HG02884 (cell line): ENCODE measurements at regions not wholly inside any gene's neighbourhood (a gene's known extent, or its start where the extent isn't known, plus 50 kb on each side); places are given as distances from the start of the nearest gene placed in this dataset.
"Not testable (repeated sequence)": the region's sequence is repeated elsewhere in the genome, so short reads cannot be mapped to it uniquely, and the experiment has no call there.

Experiments
- ATAC-seq: cut with Tn5 transposase; IDR thresholded peaks from one replicate; pipeline ENCODE4 v1.9.1; 2021; ENCODE audit warnings: mild to moderate bottlenecking, moderate library complexity; ENCODE audit not compliant: unreplicated experiment

GRCh38 chrX:40530509-40530908 is 50.3 kb upstream of the ATP6AP2 start:
- no peak for ATAC-seq

- no peak for ATAC-seq
These were observed 53.2 kb upstream of the ATP6AP2 start for GRCh38 chrX:40527543-40527942.

- no peak for ATAC-seq
These were observed 54.4 kb upstream of the ATP6AP2 start for GRCh38 chrX:40526412-40526811.

- ATAC-seq = not testable (repeated sequence)
These were observed 54.9 kb upstream of the ATP6AP2 start for GRCh38 chrX:40525901-40526300.

DNA sequence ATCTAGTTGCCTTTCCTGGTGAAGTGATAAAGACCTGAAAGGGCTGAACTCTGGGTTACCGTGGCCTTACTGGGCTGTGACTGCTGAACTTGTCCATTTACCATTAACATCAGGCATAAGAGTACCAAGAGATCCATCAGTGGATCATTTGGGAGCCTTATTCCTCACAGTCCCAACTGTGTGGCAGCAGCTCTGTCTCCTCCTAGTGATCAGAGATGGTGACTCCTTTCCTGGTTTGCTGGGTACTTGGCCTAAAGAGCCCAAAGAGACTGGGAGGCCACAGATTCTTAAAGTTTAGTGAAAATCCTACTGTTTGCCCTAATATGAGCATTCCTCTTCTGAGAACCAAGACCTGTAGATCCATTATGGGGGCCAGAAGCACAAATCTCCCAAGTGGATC is 56.3 kb upstream of the ATP6AP2 start:
- no peak for ATAC-seq

- no peak for ATAC-seq
These were observed 56.9 kb upstream of the ATP6AP2 start for GRCh38 chrX:40523852-40524251.

GRCh38 chrX:40521868-40522450 is 58.8 kb upstream of the ATP6AP2 start:
- ATAC-seq = no peak

- no peak for ATAC-seq
These were observed 66.4 kb upstream of the ATP6AP2 start for GRCh38 chrX:40514376-40514775.

GRCh38 chrX:40513835-40514234 is 66.9 kb upstream of the ATP6AP2 start:
- no peak for ATAC-seq

DNA sequence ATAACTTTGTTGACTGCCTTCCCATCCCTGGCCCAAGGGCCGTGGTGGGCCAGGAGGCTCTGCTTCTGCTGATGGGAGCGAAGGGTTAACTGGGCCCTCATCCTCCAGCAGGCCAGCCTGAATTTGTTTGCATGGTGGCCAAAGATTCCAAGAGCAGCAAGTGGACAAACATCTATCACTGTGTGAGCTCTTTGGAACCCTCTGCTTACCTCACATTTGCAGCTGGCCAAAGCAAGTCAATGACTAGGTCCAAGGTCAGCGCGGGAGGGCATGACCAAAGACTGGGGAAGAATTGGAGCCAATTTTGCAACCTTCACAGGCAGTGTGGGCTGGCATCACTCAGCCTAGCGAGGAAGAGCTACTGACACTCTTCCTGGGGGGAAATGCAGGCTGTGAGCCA is 67.8 kb upstream of the ATP6AP2 start:
- ATAC-seq = no peak

- no peak for ATAC-seq
These were observed 69.5 kb upstream of the ATP6AP2 start for GRCh38 chrX:40511258-40511657.

- no peak for ATAC-seq
These were observed 72.2 kb upstream of the ATP6AP2 start for GRCh38 chrX:40508560-40508959.

DNA sequence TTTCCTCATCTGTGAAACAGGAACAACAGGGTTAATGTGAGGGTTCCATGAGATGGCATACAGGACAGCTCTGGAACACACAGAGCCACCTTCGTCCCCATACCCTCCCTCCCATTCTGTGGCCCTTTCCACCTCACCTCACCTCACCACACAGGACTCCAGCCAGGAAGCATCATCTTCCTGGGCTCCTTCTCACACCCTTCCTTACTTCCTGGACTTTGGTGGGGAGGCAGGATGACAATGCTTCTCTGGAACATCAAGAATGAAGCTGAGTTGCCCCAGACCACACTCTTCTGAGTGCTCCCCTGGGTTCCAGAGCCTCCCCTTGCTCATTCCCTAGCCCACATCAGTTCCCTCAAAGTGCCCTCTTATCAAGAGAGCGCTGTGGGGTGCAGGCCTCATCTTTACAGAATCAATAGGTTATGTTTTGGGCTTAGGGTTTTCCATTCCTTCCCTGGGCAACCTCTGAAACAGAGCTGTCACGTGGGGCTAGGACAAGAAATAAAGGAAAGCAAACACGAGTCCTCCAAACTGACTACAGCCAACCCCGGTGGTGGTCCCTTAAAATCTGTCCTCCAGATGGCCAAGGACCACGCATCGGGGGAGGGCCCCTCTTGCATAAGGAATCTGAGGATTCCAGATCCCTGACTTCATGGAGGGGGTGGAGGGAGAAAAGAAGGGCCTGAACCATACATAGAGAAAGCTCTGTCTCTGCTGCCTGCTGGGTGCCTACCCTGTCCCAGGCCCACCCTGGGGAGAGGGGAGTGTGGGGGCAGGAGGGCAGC is 74.4 kb upstream of the ATP6AP2 start:
- no peak for ATAC-seq

- no peak for ATAC-seq
These were observed 75.8 kb upstream of the ATP6AP2 start for GRCh38 chrX:40504801-40505605.

GRCh38 chrX:40503094-40503493 is 77.7 kb upstream of the ATP6AP2 start:
- ATAC-seq = no peak

DNA sequence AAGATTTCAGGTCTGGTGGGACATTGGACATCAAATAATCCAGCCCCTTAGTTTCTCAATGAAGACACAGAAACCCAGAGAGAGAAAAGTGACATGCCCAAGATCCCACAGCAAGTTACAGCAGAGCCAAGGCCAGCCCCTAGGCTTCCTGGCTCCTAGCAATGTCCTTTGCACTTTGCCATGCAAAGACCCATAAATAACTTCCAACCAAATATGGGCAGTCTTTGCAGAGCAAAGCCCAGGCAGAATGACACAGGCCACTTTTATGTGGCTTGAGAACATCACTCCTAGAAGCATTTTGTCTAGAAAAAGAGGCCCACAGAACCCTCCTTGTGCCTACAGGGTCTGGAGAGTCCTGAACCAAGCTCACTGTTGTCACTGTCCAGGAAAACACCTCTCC is 78.1 kb upstream of the ATP6AP2 start:
- no peak for ATAC-seq

DNA sequence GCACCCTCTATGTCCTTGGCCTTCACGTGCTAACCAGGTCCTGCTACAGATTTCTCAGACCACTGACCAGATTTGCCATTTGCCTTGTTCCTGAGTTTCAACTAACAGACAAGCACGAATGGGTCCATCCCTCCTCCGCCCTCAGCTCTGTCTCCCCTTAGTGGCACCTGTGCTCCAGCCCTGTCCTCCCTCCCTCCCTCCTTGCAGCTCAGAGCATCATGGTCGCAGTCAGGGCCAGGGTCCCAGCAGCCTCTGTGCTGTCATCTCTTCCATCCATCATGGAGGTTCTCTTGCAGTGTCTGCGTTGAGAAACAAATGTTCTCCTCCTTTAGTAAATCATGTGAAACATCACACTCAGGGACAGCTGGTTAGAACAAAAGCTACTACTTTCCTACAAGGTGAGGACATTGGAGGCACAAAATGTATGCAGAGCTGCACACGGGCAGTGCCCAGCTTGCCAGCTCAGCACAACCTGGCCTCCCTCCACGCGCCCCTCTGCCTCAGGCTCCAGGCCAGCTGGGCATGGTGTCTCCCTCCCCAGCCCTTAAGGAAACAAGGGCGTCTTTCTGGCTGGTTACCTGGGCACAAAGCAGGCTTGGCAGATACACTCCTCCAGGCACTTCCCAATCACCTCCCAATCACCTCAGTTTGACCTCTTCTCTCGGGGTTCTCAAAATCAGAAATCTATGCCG is 79.5 kb upstream of the ATP6AP2 start:
- ATAC-seq = no peak

DNA sequence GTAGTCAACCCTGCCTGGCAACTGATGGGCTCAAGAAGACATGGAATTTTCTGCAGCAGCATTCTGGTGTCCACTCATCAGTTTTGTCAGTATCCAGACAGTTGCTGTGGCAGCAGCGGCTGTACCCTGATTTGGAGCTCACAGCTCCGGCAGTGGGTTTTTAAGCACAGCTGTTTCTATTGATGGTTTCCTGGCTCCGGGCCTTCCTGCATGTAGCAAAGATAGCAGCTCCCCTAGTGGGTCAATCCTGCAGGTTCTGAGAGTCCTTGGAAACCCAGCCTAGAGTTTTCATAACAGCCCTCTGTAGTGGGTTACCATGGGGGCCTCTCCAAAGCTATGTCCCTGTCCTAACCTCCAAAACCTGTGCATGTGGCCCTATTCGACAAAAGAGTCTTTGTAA is 84.0 kb upstream of the ATP6AP2 start:
- ATAC-seq = no peak

DNA sequence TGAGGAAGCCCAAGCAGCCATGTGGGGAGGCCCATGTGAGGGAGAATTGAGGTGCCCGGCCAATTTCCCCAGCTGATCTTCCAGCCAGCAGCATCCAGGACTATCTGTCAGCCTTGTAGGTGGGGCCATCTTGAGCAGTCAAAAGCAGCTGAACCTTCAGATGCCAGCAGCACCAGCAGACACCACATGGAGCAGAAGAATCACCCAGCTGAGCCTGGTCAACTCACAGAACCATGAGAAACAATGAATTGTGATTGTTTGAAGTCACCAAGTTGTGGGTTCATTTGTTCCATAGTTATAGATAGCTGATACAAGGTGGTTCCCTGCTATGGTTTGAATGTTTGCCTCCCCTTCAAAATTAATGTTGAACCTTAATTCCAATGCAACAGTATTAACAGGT is 85.1 kb upstream of the ATP6AP2 start:
- ATAC-seq = no peak

DNA sequence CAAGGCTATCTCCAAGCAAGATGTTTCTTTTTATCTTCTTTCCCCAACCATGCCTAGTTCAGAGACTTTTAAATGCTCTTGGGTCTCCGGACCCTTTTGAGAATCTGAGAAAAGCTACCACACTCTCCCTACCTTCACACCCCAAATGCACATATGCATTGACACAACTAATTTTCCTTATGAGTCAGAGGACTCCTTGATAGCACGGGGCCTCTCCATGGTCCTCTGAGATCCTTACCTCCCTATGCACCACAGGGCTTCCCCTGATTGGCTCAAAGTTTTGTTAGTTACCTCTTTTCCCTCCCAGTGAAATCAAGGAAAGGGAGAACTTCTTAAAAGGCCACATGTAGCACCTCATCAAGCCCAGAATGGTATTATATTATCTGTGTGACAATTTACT is 86.8 kb upstream of the ATP6AP2 start:
- no peak for ATAC-seq

DNA sequence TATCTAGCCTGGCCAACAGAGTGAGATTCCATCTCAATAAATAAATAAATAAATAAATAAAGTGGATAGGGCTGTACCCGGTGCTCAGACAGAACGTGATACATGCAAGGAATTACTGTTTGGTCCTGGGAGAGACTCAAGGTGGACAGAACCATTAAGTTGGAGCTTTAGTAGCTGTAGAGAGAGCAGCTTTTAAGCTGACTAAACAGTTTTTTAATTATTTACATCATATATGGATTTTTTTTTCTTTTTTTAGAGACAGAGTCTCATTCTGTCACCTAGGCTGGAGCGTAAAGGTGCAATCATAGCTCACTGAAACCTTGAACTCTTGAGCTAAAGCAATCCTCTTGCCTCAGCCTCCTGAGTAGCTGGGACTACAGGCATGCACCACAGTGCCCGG is 92.5 kb upstream of the ATP6AP2 start:
- ATAC-seq = no peak
